HG02798 (cell line): ENCODE measurements at regions not wholly inside any gene's neighbourhood (a gene's known extent, or its start where the extent isn't known, plus 50 kb on each side); places are given as distances from the start of the nearest gene placed in this dataset.
A peak's percentile ranks its signal among the peaks of the same experiment; 100 is the strongest.

Experiments used
- ATAC-seq: cut with Tn5 transposase; IDR thresholded peaks from one replicate; pipeline ENCODE4 v1.9.1; 2021; ENCODE audit warnings: mild to moderate bottlenecking; ENCODE audit not compliant: unreplicated experiment, poor library complexity

DNA sequence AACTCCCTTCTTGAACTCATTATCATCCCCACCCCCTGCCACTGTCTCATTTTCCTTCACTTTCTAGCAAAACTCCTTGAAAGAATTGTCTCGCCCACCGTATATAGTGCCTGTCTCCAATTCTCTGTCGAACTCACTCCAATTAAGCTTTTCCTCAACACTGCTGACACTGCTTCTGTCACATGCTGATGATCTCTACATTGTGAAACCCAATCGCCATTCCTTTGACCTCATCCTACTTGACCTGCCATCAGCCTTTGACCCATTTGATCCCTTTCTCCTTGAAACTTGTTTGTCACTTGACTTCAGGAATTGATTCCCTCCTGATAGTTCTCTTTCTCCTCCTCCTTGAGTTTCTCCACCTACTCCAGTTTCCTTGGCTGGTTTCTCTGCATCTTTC is 54.8 kb downstream of the CCDC71L start:
- ATAC-seq: no peak

DNA sequence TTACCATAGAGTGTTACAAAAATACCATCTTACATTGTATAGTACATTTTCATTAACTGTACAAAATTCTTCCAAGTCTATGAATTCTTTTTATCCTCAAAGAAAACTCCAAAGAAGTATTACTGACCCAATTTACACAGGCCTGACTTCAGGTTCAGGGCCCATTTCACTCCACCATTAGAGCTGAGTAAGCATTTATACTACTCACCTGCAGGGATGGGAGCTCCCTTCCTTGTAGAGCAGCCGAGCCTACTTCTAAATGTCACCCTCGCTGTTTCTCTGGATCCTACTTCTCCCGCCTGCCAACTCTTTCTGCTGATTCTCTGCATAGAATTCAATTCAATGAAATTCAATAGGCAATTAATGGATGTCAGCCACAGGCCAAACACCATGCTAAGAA is 56.0 kb downstream of the CCDC71L start:
- ATAC-seq: no peak

DNA sequence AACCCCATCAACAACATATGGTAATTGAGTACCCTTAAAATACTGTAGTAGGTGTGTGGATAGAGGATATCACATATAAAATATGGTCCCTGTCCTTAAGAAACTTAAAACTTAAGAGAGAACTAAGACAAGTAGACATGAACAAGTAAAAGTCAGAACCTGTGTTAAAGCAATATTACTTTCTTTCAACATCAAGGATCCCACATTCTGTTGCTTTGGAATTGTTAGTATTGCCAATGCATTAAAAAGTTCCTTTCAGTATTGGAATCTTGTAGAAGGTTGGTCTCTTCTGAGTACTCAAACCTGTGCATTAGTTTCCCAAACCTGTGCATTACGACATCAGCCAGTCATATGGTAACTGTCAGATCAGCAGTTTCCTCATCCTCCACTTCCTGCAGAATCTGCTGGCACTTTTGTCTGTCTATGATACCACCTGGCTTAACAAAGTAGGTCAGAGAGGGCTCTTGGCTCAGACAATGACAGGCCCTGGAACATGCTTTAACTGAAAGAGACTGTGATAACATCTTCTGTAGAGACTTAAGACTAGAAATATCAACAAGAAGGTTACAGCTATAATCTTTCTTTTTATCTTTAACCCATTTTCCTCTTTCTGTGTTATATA is 56.5 kb downstream of the CCDC71L start:
- ATAC-seq: no peak

DNA sequence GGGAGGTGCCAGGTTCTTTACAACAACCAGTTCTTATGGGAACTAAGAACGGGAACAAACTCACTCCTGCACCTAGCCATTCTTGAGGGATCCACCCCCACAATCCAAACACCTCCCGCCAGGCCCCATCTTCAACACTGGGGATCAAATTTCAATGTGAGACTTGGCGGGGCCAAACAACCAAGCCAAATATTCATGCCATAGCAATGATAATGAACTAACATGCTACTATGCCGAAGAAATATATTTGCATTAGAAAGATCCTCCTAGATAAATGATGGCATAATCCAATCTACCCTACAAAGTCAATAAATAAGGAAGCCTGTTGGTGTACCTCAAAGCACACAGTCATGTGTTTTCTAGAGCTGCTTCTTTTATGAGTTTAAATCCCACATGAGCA is 57.6 kb downstream of the CCDC71L start:
- no peak for ATAC-seq

GRCh38 chr7:106602062-106602461 is 58.9 kb downstream of the CCDC71L start:
- ATAC-seq: no peak

- no peak for ATAC-seq
Observed at GRCh38 chr7:106600569-106601373, 60.2 kb downstream of the CCDC71L start.

DNA sequence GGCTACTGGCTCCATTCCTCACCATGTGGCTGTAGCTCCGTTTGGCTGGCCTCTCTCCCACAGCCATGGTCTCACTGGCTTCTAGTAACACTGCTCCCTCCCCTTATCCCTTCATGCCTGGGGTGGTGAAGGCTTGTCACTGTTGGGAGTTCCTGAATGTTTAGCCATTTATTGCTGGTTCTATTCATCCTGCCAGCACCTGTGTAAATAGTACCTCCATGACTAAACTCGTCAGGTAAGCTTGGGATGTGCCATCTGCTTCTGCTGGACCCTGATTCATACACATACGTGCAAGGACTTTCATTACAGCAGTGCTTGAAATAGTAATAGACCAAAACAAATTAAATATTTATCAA is 61.6 kb downstream of the CCDC71L start:
- ATAC-seq: no peak

GRCh38 chr7:106598663-106599342 is 62.2 kb downstream of the CCDC71L start:
- peak; percentile 99 for ATAC-seq

- no peak for ATAC-seq
Observed at GRCh38 chr7:106597751-106598546, 63.0 kb downstream of the CCDC71L start.

DNA sequence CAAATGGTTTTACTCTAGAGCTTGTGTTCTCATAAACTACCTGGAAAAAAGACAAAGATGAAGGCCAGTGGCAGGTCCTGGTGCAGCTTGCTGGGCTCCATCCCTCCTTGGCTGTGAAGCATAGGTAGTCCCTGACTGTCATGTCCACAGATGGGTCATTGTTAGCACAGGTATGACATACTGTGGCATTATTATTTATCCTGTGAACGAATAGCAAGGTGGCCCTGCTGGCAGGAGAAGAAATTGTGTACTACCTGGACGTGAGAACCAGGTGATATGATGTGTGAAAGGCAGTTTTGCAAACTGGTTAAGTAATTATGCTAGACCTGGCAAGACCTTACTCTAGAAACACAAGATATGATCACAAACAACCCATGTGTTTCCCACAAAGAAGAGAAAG is 63.9 kb downstream of the CCDC71L start:
- ATAC-seq: no peak

DNA sequence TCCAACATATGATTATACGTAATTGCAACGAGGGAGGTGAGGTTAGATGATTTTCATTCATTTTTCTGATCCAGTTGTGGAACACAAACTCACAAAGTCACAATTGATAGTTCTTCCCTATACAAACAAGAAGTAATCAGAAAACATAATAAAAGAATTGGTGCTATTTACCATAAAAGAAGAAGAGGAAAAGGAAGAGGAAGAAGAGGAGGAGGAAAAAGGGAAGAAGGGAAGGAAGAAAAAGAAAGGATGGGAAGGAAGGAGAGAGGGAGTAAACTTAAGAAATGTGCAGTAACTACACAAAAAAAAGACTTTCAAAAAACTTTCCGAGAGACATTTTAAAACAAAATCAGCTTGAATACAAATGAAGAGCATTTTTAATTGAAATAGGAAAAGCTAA is 65.0 kb downstream of the CCDC71L start:
- ATAC-seq: no peak

- no peak for ATAC-seq
Observed at GRCh38 chr7:106593028-106593417, 67.9 kb downstream of the CCDC71L start.

GRCh38 chr7:106592282-106593027 is 68.5 kb downstream of the CCDC71L start:
- ATAC-seq: no peak

DNA sequence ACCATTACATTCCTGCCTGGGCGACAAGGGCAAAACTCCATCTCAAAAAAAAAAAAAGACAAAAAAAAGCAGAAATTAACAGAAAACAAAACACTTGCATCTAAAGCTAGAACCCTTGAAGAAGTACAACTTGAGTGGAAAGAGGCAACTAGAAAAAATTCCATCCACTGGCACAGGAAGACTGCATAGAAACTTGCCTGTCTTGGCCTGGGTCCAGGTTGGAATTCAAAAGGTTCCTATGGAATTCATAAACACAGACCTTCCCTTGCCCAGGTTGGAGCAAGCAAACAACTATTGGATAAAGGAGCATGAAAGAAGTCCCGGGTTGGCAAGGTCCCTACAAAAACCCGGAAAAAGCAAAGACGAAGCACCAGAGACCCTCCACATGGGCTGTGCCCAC is 69.8 kb downstream of the CCDC71L start:
- ATAC-seq: no peak

DNA sequence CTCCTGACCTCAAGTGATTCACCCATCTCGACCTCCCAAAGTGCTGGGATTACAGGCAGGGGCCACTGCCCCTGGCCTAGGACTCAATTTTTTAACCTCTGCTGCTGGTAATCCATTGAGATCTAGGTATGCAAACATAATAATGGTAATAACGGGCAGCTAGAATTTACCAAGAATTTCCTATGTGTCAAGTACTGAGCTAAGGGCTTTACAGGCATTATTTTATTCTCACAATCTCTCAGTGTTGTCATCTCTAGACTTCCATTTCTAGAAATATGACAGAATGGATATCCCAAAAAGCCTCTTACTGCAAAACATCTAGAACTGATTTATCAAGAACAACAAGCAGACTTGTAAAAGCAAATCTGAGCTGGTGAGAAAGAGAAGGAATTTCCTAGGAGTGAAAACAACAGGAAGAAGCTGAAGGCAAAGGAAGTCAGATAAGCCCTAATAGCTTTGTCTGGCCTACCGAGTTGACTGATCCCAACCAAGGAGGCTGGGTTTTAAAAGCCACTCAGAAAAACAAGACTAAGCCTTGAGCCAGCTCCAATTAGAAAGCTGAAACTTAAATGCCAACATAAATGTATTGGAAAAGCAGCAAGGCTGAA is 70.6 kb downstream of the CCDC71L start:
- no peak for ATAC-seq

GRCh38 chr7:106589198-106589879 is 71.6 kb downstream of the CCDC71L start:
- ATAC-seq: no peak

DNA sequence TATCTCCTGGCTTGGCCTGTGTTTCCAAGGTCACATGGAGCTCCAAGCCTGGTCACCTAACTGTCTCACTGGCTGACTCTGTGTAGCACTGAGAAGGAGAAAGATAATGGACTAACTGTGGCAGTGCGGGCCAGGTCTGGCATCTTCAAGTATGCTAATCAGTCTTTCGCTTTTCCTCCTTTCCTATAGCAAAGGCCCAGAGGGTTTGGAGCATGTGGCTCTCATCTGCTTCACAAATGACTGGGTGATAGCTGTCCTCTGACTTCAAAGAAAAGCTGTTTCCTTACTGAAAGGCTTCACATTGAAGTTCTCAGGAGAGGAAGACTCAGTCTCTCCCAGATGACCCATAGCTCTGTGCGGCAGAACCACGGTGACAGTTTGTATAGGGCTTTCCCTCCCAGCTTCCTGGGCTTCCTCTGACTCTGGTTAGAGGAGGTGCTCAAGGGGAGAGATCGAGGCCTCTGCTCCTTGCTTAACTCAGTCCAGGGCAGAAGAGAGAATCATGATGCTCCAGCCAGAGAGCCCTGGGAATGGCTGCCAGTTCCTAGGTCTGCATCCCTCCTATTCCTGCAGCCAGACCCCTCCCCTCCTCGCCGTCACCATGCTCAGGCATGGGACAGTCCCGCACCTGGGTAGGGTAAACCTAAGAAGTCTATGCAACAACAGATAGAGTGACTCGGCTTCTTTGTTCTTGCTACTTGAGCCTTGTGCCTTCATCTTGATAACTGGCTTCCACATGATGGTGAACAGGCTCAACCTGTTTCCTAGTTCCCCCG is 72.3 kb downstream of the CCDC71L start:
- ATAC-seq: no peak
